GM10248 (cell line): ENCODE measurements at regions not wholly inside any gene's neighbourhood (a gene's known extent, or its start where the extent isn't known, plus 50 kb on each side); places are given as distances from the start of the nearest gene placed in this dataset.

Experiments
- CTCF ChIA-PET: fragments of 300-600 bp; sonication (Branson Sonifier 250); formaldehyde crosslinking; extraction: SDS; loops from one replicate; lab custom pipeline; 2021; ENCODE audit warnings: antibody characterized with exemption; lab: Yijun Ruan, JAX
- POLR2A ChIA-PET: fragments of 350-650 bp; sonication (Branson Sonifier 250); formaldehyde crosslinking; extraction: SDS; loops from one replicate; lab custom pipeline; 2020; ENCODE audit warnings: antibody characterized with exemption; lab: Yijun Ruan, JAX
- DNase-seq: peaks from one replicate; pipeline ENCODE4 v3.0.0; 2012; ENCODE audit errors: extremely low spot score
- TF ChIP-seq, protein P1 (sequence below): IDR thresholded peaks from 2 replicates; pipeline ENCODE4 v1.5.1; 2012; ENCODE audit warnings: mild to moderate bottlenecking, low read depth; ENCODE audit errors: extremely low read depth, missing control alignments, control extremely low read depth

GRCh38 chr7:125908711-125909110 is 979.1 kb upstream of the POT1 start:
- ChIA-PET CTCF (no interaction called here), POLR2A (no interaction called here)
- TF ChIP-seq, protein P1, sequence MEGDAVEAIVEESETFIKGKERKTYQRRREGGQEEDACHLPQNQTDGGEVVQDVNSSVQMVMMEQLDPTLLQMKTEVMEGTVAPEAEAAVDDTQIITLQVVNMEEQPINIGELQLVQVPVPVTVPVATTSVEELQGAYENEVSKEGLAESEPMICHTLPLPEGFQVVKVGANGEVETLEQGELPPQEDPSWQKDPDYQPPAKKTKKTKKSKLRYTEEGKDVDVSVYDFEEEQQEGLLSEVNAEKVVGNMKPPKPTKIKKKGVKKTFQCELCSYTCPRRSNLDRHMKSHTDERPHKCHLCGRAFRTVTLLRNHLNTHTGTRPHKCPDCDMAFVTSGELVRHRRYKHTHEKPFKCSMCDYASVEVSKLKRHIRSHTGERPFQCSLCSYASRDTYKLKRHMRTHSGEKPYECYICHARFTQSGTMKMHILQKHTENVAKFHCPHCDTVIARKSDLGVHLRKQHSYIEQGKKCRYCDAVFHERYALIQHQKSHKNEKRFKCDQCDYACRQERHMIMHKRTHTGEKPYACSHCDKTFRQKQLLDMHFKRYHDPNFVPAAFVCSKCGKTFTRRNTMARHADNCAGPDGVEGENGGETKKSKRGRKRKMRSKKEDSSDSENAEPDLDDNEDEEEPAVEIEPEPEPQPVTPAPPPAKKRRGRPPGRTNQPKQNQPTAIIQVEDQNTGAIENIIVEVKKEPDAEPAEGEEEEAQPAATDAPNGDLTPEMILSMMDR: no peak
- DNase-seq: no peak

- TF ChIP-seq, protein P1: no peak
- POLR2A ChIA-PET: no interaction called here
- CTCF ChIA-PET: no interaction called here
- DNase-seq: no peak
Measured at GRCh38 chr7:125899577-125899976, 970.0 kb upstream of the POT1 start.

DNA sequence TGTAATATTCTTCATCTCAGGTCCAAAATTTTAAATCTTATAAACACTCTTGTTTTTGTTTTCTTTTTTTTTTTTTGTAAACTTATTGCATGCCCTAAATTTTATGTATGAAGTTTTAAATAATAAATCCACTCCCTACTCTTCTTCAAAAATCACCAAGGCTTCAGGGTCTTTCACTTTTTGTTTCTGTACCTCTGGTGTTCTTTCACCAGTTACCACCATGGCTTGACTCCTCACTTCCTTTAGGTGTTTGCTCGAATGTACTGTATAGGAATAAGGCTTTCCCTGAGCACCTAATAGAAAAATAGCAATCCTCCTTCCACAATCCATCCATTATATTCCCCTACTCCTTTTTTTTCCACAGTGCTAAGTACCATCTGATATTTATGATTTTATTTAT is 962.8 kb upstream of the POT1 start:
- no peak for DNase-seq
- ChIA-PET CTCF (no interaction called here), POLR2A (interaction anchor here (0.7 kb wide), 1 partner anchor 58 kb away, joined by 4 read pairs; no protein-coding TSS in a partner anchor)
- TF ChIP-seq, protein P1: no peak

DNA sequence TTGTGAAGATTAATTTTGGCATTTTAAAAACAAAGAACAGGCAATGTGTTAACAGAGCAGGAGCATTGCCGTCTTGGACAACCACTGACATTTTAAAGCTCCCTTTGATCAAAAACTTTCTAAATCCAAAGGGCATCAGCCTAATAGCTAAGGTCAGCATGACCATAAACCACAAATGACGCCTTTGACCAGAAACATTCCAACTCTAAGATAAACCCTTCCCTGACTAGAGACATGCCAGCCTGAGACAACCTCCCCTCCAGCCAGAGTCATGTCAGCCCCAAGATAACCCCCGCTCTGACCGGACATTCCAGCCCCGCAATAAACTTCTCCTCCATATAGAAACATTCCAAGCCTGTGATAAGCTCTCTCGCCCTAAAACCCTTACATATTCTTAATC is 949.4 kb upstream of the POT1 start:
- CTCF ChIA-PET: no interaction called here
- TF ChIP-seq, protein P1: no peak
- no peak for DNase-seq
- POLR2A ChIA-PET: no interaction called here

DNA sequence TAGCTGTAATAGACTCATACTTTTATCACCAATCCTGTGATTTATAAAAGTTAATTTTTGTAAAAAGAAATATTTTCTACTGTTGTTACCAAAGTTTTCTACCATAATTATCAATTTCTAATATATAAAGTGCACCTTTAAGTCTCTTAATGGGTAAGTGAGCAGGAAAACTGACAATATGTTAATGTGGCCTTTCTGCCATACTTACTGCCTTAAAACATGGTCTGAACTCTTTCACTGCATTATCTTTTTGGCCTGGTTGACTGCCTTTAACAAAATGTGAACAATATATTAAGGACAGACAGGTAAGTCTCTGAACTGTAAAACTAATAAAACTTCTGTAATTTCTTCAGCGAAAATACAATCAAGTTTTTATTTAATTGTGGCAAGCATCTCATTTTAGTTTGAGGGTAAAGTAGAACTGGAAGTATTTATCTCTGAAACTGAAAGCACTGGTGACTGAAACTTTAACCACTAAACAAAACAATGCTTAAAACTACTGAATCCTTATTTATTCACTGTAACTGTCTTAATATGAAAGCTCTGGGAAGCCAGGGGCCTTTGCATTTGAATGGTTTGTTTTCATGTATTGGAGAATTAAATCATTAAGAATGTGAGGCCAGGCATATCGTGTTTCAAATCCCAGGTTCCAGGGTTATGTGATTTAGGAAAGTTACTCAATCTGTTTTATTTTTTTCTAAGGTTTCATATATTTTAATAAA is 948.8 kb upstream of the POT1 start:
- ChIA-PET POLR2A (no interaction called here), CTCF (no interaction called here)
- peak; percentile 7 for DNase-seq
- TF ChIP-seq, protein P1: no peak

DNA sequence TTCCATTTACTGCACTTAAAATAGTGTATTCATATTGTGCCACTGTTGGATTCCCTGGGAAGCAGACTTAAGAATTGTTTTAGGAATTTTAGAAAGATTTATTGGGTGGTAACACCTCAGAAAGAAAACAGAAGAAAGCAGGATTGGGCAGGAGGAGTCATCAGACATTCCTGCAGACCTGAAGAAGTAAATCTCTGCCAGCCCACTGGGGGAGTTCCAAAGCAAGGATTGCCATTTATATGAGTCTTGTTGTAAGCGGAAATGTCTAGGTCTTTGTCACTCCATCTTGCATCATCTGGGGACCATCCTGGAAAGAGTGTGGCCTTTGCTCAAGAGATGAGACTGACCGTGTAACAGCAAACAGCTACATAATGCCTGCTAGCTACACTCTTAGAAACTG is 947.6 kb upstream of the POT1 start:
- DNase-seq: no peak
- ChIA-PET CTCF (no interaction called here), POLR2A (no interaction called here)
- TF ChIP-seq, protein P1: no peak
